Neuronal stem cell (in vitro differentiated cells): ENCODE measurements at regions not wholly inside any gene's neighbourhood (a gene's known extent, or its start where the extent isn't known, plus 50 kb on each side); places are given as distances from the start of the nearest gene placed in this dataset.
"Not testable (repeated sequence)": the region's sequence is repeated elsewhere in the genome, so short reads cannot be mapped to it uniquely, and the experiment has no call there.

ENCODE experiments used
- DNase-seq: peaks from one replicate; pipeline ENCODE4 v3.0.0-alpha.2; 2013; ENCODE audit warnings: low spot score
- H2AFZ ChIP-seq: one replicate; pipeline ENCODE4 v1.6.1; 2013; ENCODE audit warnings: mild to moderate bottlenecking, low read length, inconsistent platforms
- H2AK5ac ChIP-seq: 2 replicates; pipeline ENCODE4 v1.6.1; 2013; ENCODE audit warnings: low read depth, mild to moderate bottlenecking, inconsistent platforms, low read length, moderate library complexity, mixed read lengths
- H2BK120ac ChIP-seq: 2 replicates; pipeline ENCODE4 v1.6.1; 2013; ENCODE audit warnings: low read depth, mild to moderate bottlenecking, inconsistent platforms, low read length, moderate library complexity, mixed read lengths
- H2BK12ac ChIP-seq: one replicate; pipeline ENCODE4 v1.6.1; 2013; ENCODE audit warnings: low read length, inconsistent platforms
- H2BK15ac ChIP-seq: 2 replicates; pipeline ENCODE4 v1.6.1; 2013; ENCODE audit warnings: mild to moderate bottlenecking, low read length, inconsistent platforms, mixed read lengths
- H2BK5ac ChIP-seq: one replicate; pipeline ENCODE4 v1.6.1; 2013; ENCODE audit warnings: inconsistent platforms, mild to moderate bottlenecking, low read length, moderate library complexity
- H3K14ac ChIP-seq: one replicate; pipeline ENCODE4 v1.6.1; 2013; ENCODE audit warnings: low read length, inconsistent platforms
- H3K18ac ChIP-seq: 2 replicates; pipeline ENCODE4 v1.6.1; 2013; ENCODE audit warnings: low read length, inconsistent platforms
- H3K23ac ChIP-seq: 2 replicates; pipeline ENCODE4 v1.6.1; 2013; ENCODE audit warnings: low read depth, mild to moderate bottlenecking, mixed read lengths, low read length, inconsistent platforms; ENCODE audit not compliant: poor library complexity
- H3K27ac ChIP-seq: replicated peaks from 3 replicates; pipeline ENCODE4 v1.5.1; 2013; ENCODE audit warnings: low read length, inconsistent platforms
- H3K27me3 ChIP-seq, 3 experiments: 2 replicates each; pipeline ENCODE4 v1.6.1; 2013; ENCODE audit warnings: low read length in 3 of 3, mild to moderate bottlenecking in 2 of 3, inconsistent platforms in 1 of 3, low read depth in 1 of 3, mixed read lengths in 1 of 3, moderate library complexity in 1 of 3; ENCODE audit not compliant: control insufficient read depth in 3 of 3, insufficient read depth in 3 of 3
- H3K36me3 ChIP-seq, 2 donors: replicated peaks in 1 of 2; 2 replicates each; pipeline ENCODE4 v1.6.1; 2013; ENCODE audit warnings: low read length in 2 of 2; ENCODE audit not compliant: control insufficient read depth in 2 of 2, insufficient read depth in 2 of 2
- H3K4ac ChIP-seq: 2 replicates; pipeline ENCODE4 v1.6.1; 2013; ENCODE audit warnings: inconsistent platforms, mild to moderate bottlenecking, low read length, moderate library complexity
- H3K4me1 ChIP-seq, 2 donors: 1 replicate in 1 of 2; 2 replicates in 1 of 2; pipeline ENCODE4 v1.6.1; 2013; ENCODE audit warnings: low read length in 2 of 2, low read depth in 1 of 2; ENCODE audit not compliant: control insufficient read depth in 2 of 2, insufficient read depth in 1 of 2
- H3K4me2 ChIP-seq: one replicate; pipeline ENCODE4 v1.6.1; 2013; ENCODE audit warnings: mild to moderate bottlenecking, low read length, inconsistent platforms; ENCODE audit not compliant: insufficient read depth, poor library complexity, severe bottlenecking
- H3K4me3 ChIP-seq, 2 donors: 2 replicates each; pipeline ENCODE4 v1.5.1; 2013; ENCODE audit warnings: low read length in 2 of 2, mild to moderate bottlenecking in 2 of 2, inconsistent platforms in 1 of 2, moderate library complexity in 1 of 2
- H3K79me1 ChIP-seq: one replicate; pipeline ENCODE4 v1.6.1; 2013; ENCODE audit warnings: low read depth, mild to moderate bottlenecking, inconsistent platforms, low read length, moderate library complexity
- H3K9ac ChIP-seq: one replicate; pipeline ENCODE4 v1.6.1; 2013; ENCODE audit warnings: mild to moderate bottlenecking, low read depth, low read length, inconsistent platforms; ENCODE audit not compliant: poor library complexity
- H3K9me3 ChIP-seq, 2 donors: replicated peaks in 1 of 2; 2 replicates each; pipeline versions ENCODE3 to v1.6.1; 2013; ENCODE audit warnings: low read length in 2 of 2, mild to moderate bottlenecking in 2 of 2, inconsistent platforms in 1 of 2, low read depth in 1 of 2, mixed read lengths in 1 of 2, moderate library complexity in 1 of 2; ENCODE audit not compliant: control insufficient read depth in 2 of 2, insufficient read depth in 1 of 2
- H4K8ac ChIP-seq: one replicate; pipeline ENCODE4 v1.6.1; 2013; ENCODE audit warnings: low read depth, mild to moderate bottlenecking, inconsistent platforms, low read length, moderate library complexity
- H4K91ac ChIP-seq: one replicate; pipeline ENCODE4 v1.6.1; 2013; ENCODE audit warnings: low read length, low read depth, mild to moderate bottlenecking, inconsistent platforms; ENCODE audit not compliant: poor library complexity
- whole genome bisulfite sequencing, 2 donors: extraction: QIAGEN DNeasy Blood & Tissue Kit; methylation state at CpG; one replicate each; pipeline ENCODE4 v1.1.7; 2013; ENCODE audit warnings: missing lambda C conversion rate in 2 of 2, mixed read lengths in 1 of 2; ENCODE audit not compliant: insufficient read length in 2 of 2, insufficient replicate concordance in 1 of 2; ENCODE audit errors: extremely low coverage in 2 of 2; 5-methylcytosine and 5-hydroxymethylcytosine counted together

DNA sequence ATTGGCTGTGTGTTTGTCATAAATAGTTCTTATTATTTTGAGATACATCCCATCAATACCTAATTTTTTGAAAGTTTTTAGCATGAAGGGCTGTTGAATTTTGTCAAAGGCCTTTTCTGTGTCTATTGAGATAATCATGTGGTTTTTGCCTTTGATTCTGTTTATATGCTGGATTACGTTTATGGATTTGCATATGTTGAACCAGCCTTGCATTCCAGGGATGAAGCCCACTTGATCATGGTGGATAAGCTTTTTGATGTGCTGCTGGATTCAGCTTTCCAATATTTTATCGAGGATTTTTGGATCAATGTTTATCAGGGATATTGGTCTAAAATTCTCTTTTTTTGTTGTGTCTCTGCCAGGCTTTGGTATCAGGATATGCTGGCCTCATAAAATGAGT lies 82.4 kb upstream of the B3GAT1 start:
- not testable (repeated sequence) for H2BK120ac ChIP-seq, H3K9ac ChIP-seq, H2BK15ac ChIP-seq, H2AK5ac ChIP-seq, H3K14ac ChIP-seq, H2AFZ ChIP-seq, H3K36me3 ChIP-seq, H3K18ac ChIP-seq, H3K27me3 ChIP-seq, H3K4me2 ChIP-seq, H3K4me1 ChIP-seq, DNase-seq, H2BK12ac ChIP-seq, H3K4me3 ChIP-seq, H3K9me3 ChIP-seq, H3K79me1 ChIP-seq, H3K23ac ChIP-seq, H3K4ac ChIP-seq, H4K8ac ChIP-seq, H4K91ac ChIP-seq, H3K27ac ChIP-seq, H2BK5ac ChIP-seq
- no CpG with 5 or more reads among the region's 2 CpGs for WGBS, 2 donors

DNA sequence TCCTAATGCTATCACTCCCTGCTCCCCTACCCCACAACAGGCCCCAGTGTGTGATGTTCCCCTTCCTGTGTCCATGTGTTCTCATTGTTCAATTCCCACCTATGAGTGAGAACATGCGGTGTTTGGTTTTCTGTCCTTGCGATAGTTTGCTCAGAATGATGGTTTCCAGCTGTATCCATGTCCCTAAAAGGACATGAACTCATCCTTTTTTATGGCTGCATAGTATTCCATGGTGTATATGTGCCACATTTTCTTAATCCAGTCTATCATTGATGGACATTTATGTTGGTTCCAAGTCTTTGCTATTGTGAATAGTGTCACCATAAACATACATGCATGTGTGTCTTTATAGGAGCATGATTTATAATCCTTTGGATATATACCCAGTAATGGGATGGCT lies 80.4 kb upstream of the B3GAT1 start:
- H2BK12ac ChIP-seq, H3K9me3 ChIP-seq, H2BK15ac ChIP-seq, H3K27ac ChIP-seq, H2BK120ac ChIP-seq, H3K4me2 ChIP-seq, H3K9ac ChIP-seq, H3K79me1 ChIP-seq, H3K14ac ChIP-seq, H3K4me3 ChIP-seq, H3K4ac ChIP-seq, H4K8ac ChIP-seq, H3K36me3 ChIP-seq, H3K27me3 ChIP-seq, H2BK5ac ChIP-seq, DNase-seq, H2AK5ac ChIP-seq, H2AFZ ChIP-seq, H3K4me1 ChIP-seq, H3K18ac ChIP-seq, H4K91ac ChIP-seq, H3K23ac ChIP-seq: not testable (repeated sequence)
- no CpG with 5 or more reads among the region's 2 CpGs for WGBS, 2 donors

DNA sequence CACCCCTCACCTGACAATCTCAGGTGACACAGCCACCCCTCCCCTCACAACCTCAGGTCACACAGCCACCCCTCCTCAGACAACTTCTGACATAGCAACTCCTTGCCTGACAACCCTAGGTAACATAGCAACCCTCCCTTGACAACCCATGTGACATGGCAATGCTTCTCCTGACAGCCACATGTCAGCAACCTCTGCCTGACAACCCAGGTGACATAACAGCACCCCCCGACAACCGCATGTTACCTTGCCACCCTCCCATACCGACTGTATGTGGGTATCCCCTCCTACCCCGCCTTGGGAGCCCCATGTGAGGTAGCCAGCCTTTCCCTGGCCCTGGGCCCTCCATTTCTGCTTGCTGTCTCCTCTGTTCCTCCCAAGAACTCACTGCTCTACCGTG lies 77.7 kb upstream of the B3GAT1 start:
- H3K14ac ChIP-seq = no peak overlapping the region
- H3K27me3 ChIP-seq = no peaks in the 10 kb centered on the region
- no peak overlapping the region for H2AFZ ChIP-seq
- no peak overlapping the region for H2BK5ac ChIP-seq
- H3K79me1 ChIP-seq = no peaks in the 10 kb centered on the region
- no peak overlapping the region for H3K4me2 ChIP-seq
- no peak overlapping the region for H2BK12ac ChIP-seq
- H3K4me3 ChIP-seq = no peak overlapping the region
- no peaks in the 10 kb centered on the region for H3K9me3 ChIP-seq
- no peak overlapping the region for H4K8ac ChIP-seq
- no peak overlapping the region for H3K4ac ChIP-seq
- no peak overlapping the region for H4K91ac ChIP-seq
- no peak overlapping the region for H3K23ac ChIP-seq
- no peak overlapping the region for H2BK120ac ChIP-seq
- no peak overlapping the region for H3K27ac ChIP-seq
- H3K18ac ChIP-seq = no peak overlapping the region
- H2BK15ac ChIP-seq = no peak overlapping the region
- WGBS, 2 donors = no CpG with 5 or more reads among the region's 5 CpGs
- no peaks in the 10 kb centered on the region for H3K36me3 ChIP-seq
- DNase-seq = no peak
- H2AK5ac ChIP-seq = no peak overlapping the region
- no peak overlapping the region for H3K9ac ChIP-seq
- H3K4me1 ChIP-seq = no peaks in the 10 kb centered on the region

DNA sequence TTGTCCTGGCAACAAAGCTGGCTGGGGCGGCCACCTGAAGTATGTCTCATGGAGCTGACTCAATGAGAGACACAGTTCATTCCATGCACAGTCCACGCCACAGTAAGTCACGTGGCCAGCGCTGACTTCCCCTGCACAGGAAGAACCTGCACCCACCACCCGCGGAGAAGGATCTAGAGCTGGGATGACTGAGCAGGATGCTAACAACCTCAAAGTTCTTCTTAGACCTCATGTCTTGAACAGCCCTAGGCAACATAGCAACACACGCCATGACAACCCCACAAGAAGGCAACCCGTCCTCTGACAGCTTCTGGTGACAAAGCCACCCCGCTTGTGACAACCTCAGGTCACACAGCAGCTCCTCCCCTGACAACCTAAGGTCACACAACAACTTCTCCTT lies 76.9 kb upstream of the B3GAT1 start:
- no CpG with 5 or more reads among the region's 9 CpGs for WGBS, 2 donors
- Histone ChIP-seq H3K4ac (no peak overlapping the region), H4K8ac (no peak overlapping the region), H3K79me1 (no peaks in the 10 kb centered on the region), H4K91ac (no peak overlapping the region), H3K4me2 (no peak overlapping the region), H3K36me3 (no peaks in the 10 kb centered on the region), H3K4me3 (no peak overlapping the region), H2BK15ac (no peak overlapping the region), H3K27me3 (peaks cover 0 to 7% (median 0%) of the 10 kb centered on the region in 3 experiments), H3K23ac (no peak overlapping the region), H2AK5ac (no peak overlapping the region), H3K27ac (no peak overlapping the region), H3K9ac (no peak overlapping the region), H3K9me3 (no peaks in the 10 kb centered on the region), H2BK5ac (no peak overlapping the region), H3K4me1 (no peaks in the 10 kb centered on the region), H2AFZ (no peak overlapping the region), H2BK12ac (no peak overlapping the region), H3K18ac (no peak overlapping the region), H2BK120ac (no peak overlapping the region), H3K14ac (no peak overlapping the region)
- DNase-seq = no peak
